Neural cell (in vitro differentiated cells): ENCODE measurements at regions not wholly inside any gene's neighbourhood (a gene's known extent, or its start where the extent isn't known, plus 50 kb on each side); places are given as distances from the start of the nearest gene placed in this dataset.

Source experiments
- H2AFZ ChIP-seq: fragments of 200-600, 300-800 bp; sonication (generic), shearing (Covaris generic); 2 replicates; pipeline ENCODE4 v1.6.0; 2014; ENCODE audit warnings: low read depth, mild to moderate bottlenecking, antibody characterized with exemption, low read length, moderate library complexity
- H3F3A ChIP-seq: fragments of 200-600 bp; shearing (Covaris generic); 2 replicates; pipeline ENCODE4 v1.6.1; 2016; ENCODE audit warnings: mild to moderate bottlenecking, moderate library complexity, mixed read lengths, antibody characterized with exemption, low read length; ENCODE audit not compliant: insufficient read depth, poor library complexity, severe bottlenecking
- H3K27ac ChIP-seq: fragments of 200-600, 300-800 bp; sonication (generic), shearing (Covaris generic); 2 replicates; pipeline ENCODE4 v1.5.1; 2014; ENCODE audit warnings: mild to moderate bottlenecking, low read length, moderate library complexity
- H3K27me3 ChIP-seq: fragments of 300-800, 200-600 bp; sonication (generic), shearing (Covaris generic); 2 replicates; pipeline ENCODE4 v1.6.0; 2014; ENCODE audit warnings: mild to moderate bottlenecking, low read depth, low read length, moderate library complexity; ENCODE audit not compliant: insufficient read depth
- H3K36me3 ChIP-seq: fragments of 300-800, 200-600 bp; sonication (generic), shearing (Covaris generic); 2 replicates; pipeline ENCODE4 v1.5.1; 2014; ENCODE audit warnings: mild to moderate bottlenecking, antibody characterized with exemption, low read length, moderate library complexity; ENCODE audit not compliant: insufficient read depth
- H3K4me2 ChIP-seq: fragments of 300-800, 200-600 bp; sonication (generic), shearing (Covaris generic); 2 replicates; pipeline ENCODE4 v1.6.0; 2014; ENCODE audit warnings: mild to moderate bottlenecking, low read length
- H3K4me3 ChIP-seq: fragments of 300-800, 200-600 bp; sonication (generic), shearing (Covaris generic); 2 replicates; pipeline ENCODE4 v1.5.1; 2014; ENCODE audit warnings: mild to moderate bottlenecking, low read length, moderate library complexity
- H3K79me2 ChIP-seq: fragments of 200-600 bp; shearing (Covaris generic); replicated peaks from 2 replicates; pipeline ENCODE4 v1.6.0; 2014; ENCODE audit warnings: mild to moderate bottlenecking, low read length, moderate library complexity; ENCODE audit not compliant: insufficient read depth
- H3K9ac ChIP-seq: fragments of 300-800, 200-600 bp; sonication (generic), shearing (Covaris generic); 2 replicates; pipeline ENCODE4 v1.6.1; 2016; ENCODE audit warnings: mild to moderate bottlenecking, low read length, mixed read lengths
- H3K9me2 ChIP-seq: fragments of 200-600 bp; shearing (Covaris generic); 2 replicates; pipeline ENCODE4 v1.6.1; 2016; ENCODE audit warnings: mild to moderate bottlenecking, low read length, mixed read lengths; ENCODE audit not compliant: insufficient read depth
- H3K9me3 ChIP-seq: fragments of 200-600, 300-800 bp; sonication (generic), shearing (Covaris generic); 2 replicates; pipeline ENCODE4 v1.6.1; 2016; ENCODE audit warnings: mild to moderate bottlenecking, mixed run types, low read length, moderate library complexity, mixed read lengths
- H4K20me1 ChIP-seq: fragments of 200-600 bp; shearing (Covaris generic); 2 replicates; pipeline ENCODE4 v1.6.1; 2016; ENCODE audit warnings: mild to moderate bottlenecking, mixed run types; ENCODE audit not compliant: insufficient read depth
- CTCF ChIP-seq: fragments of 450-650 bp; IDR thresholded peaks from 2 replicates; pipeline ENCODE4 v1.5.1; 2014; ENCODE audit warnings: antibody characterized with exemption, mild to moderate bottlenecking, moderate library complexity; ENCODE audit not compliant: poor library complexity, severe bottlenecking
- EP300 ChIP-seq: fragments of 450-650 bp; conservative IDR thresholded peaks from 2 replicates; pipeline ENCODE4 v1.6.1; 2014; ENCODE audit warnings: antibody characterized with exemption, mild to moderate bottlenecking, moderate library complexity; ENCODE audit not compliant: poor library complexity, severe bottlenecking
- EZH2 ChIP-seq: fragments of 200-600, 300-800 bp; shearing (Covaris generic), sonication (generic); IDR thresholded peaks from 2 replicates; pipeline ENCODE4 v1.6.1; 2014; ENCODE audit warnings: antibody characterized with exemption, low read length, borderline replicate concordance, mild to moderate bottlenecking; ENCODE audit not compliant: insufficient read depth, poor library complexity, severe bottlenecking
- MXI1 ChIP-seq: fragments of 450-650 bp; conservative IDR thresholded peaks from 2 replicates; pipeline ENCODE4 v1.6.1; 2014; ENCODE audit warnings: antibody characterized with exemption, mild to moderate bottlenecking; ENCODE audit not compliant: poor library complexity, severe bottlenecking
- POLR2AphosphoS5 ChIP-seq: IDR thresholded peaks from 2 replicates; pipeline ENCODE4 v1.6.1; 2012
- RAD21 ChIP-seq: fragments of 450-650 bp; conservative IDR thresholded peaks from 2 replicates; pipeline ENCODE4 v1.6.1; 2014; ENCODE audit warnings: antibody characterized with exemption, mild to moderate bottlenecking, moderate library complexity
- SMC3 ChIP-seq: fragments of 450-650 bp; conservative IDR thresholded peaks from 2 replicates; pipeline ENCODE4 v1.6.1; 2014; ENCODE audit warnings: antibody characterized with exemption, mild to moderate bottlenecking, moderate library complexity; ENCODE audit not compliant: poor library complexity
- TAF1 ChIP-seq: IDR thresholded peaks from 2 replicates; pipeline ENCODE4 v1.6.1; 2012; ENCODE audit warnings: low read depth
- TF ChIP-seq, protein P1 (sequence below): IDR thresholded peaks from 2 replicates; pipeline ENCODE4 v1.6.1; 2012; ENCODE audit warnings: borderline replicate concordance

GRCh38 chr5:20276061-20276958 is 288.3 kb upstream of the CDH18 start:
- Histone ChIP-seq H3K9ac (no peak overlapping the region), H3K9me2 (no peaks in the 10 kb centered on the region), H3K27ac (no peak overlapping the region), H4K20me1 (no peaks in the 10 kb centered on the region), H3K79me2 (no peaks in the 10 kb centered on the region), H3K9me3 (no peaks in the 10 kb centered on the region), H3K36me3 (no peaks in the 10 kb centered on the region), H3K4me3 (no peak overlapping the region), H3K27me3 (no peaks in the 10 kb centered on the region), H2AFZ (no peak overlapping the region), H3F3A (no peaks in the 10 kb centered on the region), H3K4me2 (no peak overlapping the region)
- TF ChIP-seq TAF1 (no peak), EZH2 (no peak), SMC3 (no peak), POLR2AphosphoS5 (no peak), EP300 (no peak)
- TF ChIP-seq, protein P1, sequence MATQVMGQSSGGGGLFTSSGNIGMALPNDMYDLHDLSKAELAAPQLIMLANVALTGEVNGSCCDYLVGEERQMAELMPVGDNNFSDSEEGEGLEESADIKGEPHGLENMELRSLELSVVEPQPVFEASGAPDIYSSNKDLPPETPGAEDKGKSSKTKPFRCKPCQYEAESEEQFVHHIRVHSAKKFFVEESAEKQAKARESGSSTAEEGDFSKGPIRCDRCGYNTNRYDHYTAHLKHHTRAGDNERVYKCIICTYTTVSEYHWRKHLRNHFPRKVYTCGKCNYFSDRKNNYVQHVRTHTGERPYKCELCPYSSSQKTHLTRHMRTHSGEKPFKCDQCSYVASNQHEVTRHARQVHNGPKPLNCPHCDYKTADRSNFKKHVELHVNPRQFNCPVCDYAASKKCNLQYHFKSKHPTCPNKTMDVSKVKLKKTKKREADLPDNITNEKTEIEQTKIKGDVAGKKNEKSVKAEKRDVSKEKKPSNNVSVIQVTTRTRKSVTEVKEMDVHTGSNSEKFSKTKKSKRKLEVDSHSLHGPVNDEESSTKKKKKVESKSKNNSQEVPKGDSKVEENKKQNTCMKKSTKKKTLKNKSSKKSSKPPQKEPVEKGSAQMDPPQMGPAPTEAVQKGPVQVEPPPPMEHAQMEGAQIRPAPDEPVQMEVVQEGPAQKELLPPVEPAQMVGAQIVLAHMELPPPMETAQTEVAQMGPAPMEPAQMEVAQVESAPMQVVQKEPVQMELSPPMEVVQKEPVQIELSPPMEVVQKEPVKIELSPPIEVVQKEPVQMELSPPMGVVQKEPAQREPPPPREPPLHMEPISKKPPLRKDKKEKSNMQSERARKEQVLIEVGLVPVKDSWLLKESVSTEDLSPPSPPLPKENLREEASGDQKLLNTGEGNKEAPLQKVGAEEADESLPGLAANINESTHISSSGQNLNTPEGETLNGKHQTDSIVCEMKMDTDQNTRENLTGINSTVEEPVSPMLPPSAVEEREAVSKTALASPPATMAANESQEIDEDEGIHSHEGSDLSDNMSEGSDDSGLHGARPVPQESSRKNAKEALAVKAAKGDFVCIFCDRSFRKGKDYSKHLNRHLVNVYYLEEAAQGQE = no peak

- Histone ChIP-seq H3F3A (no peaks in the 10 kb centered on the region), H4K20me1 (no peaks in the 10 kb centered on the region), H3K27me3 (no peaks in the 10 kb centered on the region), H3K9me2 (no peaks in the 10 kb centered on the region), H3K9ac (no peak overlapping the region), H3K27ac (no peak overlapping the region), H3K4me2 (no peak overlapping the region), H3K79me2 (no peaks in the 10 kb centered on the region), H3K4me3 (no peak overlapping the region), H3K9me3 (no peaks in the 10 kb centered on the region), H3K36me3 (no peaks in the 10 kb centered on the region), H2AFZ (no peak overlapping the region)
- TF ChIP-seq TAF1 = no peak
These were observed 278.1 kb upstream of the CDH18 start for GRCh38 chr5:20266066-20266465.

DNA sequence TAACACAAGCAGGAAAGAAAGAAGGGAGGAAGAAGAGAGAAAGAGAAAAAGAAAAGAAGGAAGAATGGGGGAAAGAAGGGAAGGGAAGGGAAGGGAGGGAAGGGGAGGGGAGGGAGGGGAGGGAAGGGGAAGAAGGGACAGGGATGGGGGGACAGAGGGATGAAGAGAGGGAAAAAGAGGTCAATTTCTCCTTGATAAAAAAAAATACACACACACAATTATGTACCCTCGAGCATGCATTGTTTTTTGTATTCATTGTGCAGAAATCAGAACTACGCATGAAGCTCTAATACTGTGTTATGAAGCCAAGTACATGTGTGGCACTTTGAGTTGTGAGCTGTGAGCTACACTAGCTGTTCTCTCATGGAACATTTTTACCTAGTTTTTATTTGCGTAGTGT is 274.9 kb upstream of the CDH18 start:
- no peak overlapping the region for H3K4me2 ChIP-seq
- no peak overlapping the region for H3K27ac ChIP-seq
- H3K79me2 ChIP-seq = no peaks in the 10 kb centered on the region
- H3K27me3 ChIP-seq = no peaks in the 10 kb centered on the region
- H3K36me3 ChIP-seq = no peaks in the 10 kb centered on the region
- no peaks in the 10 kb centered on the region for H3K9me2 ChIP-seq
- H4K20me1 ChIP-seq = no peaks in the 10 kb centered on the region
- H3K9ac ChIP-seq = no peak overlapping the region
- H3K9me3 ChIP-seq = no peaks in the 10 kb centered on the region
- H3F3A ChIP-seq = no peaks in the 10 kb centered on the region
- TF ChIP-seq CTCF (no peak), POLR2AphosphoS5 (no peak), RAD21 (no peak), EP300 (no peak), SMC3 (no peak), TAF1 (no peak), EZH2 (no peak), MXI1 (no peak)
- TF ChIP-seq, protein P1 = no peak
- no peak overlapping the region for H3K4me3 ChIP-seq
- H2AFZ ChIP-seq = no peak overlapping the region
